ENCODE measurements at regions not wholly inside any gene's neighbourhood (a gene's known extent, or its start where the extent isn't known, plus 50 kb on each side); places are given as distances from the start of the nearest gene placed in this dataset.

- DNase-seq (ENCODE audit: low read depth) = no peak
Measured at GRCh38 chr10:78567680-78568455, 500.9 kb upstream of the ZMIZ1 start.

GRCh38 chr10:78568620-78569019, 500.1 kb upstream of the ZMIZ1 start:
- no peak for DNase-seq (ENCODE audit: low read depth)

- no peak for DNase-seq (ENCODE audit: low read depth)
Measured at GRCh38 chr10:78570633-78571235, 498.0 kb upstream of the ZMIZ1 start.

GRCh38 chr10:78571286-78571685, 497.5 kb upstream of the ZMIZ1 start:
- no peak for DNase-seq (ENCODE audit: low read depth)

- DNase-seq (ENCODE audit: low read depth) = no peak
Measured at GRCh38 chr10:78571891-78572290, 496.9 kb upstream of the ZMIZ1 start.

GRCh38 chr10:78572565-78572964, 496.2 kb upstream of the ZMIZ1 start:
- peak; percentile 14 for DNase-seq (ENCODE audit: low read depth)

GRCh38 chr10:78574547-78574946, 494.2 kb upstream of the ZMIZ1 start:
- no peak for DNase-seq (ENCODE audit: low read depth)

- DNase-seq (ENCODE audit: low read depth) = no peak
Measured at GRCh38 chr10:78575400-78575799, 493.4 kb upstream of the ZMIZ1 start.

GRCh38 chr10:78576276-78576675, 492.5 kb upstream of the ZMIZ1 start:
- no peak for DNase-seq (ENCODE audit: low read depth)

- no peak for DNase-seq (ENCODE audit: low read depth)
Measured at GRCh38 chr10:78577712-78578111, 491.1 kb upstream of the ZMIZ1 start.

GRCh38 chr10:78578929-78579328, 489.8 kb upstream of the ZMIZ1 start:
- DNase-seq (ENCODE audit: low read depth) = no peak

- no peak for DNase-seq (ENCODE audit: low read depth)
Measured at GRCh38 chr10:78579576-78579975, 489.2 kb upstream of the ZMIZ1 start.

- DNase-seq (ENCODE audit: low read depth) = no peak
Measured at GRCh38 chr10:78579995-78580394, 488.8 kb upstream of the ZMIZ1 start.

- no peak for DNase-seq (ENCODE audit: low read depth)
Measured at GRCh38 chr10:78581133-78581694, 487.6 kb upstream of the ZMIZ1 start.

- DNase-seq (ENCODE audit: low read depth) = no peak
Measured at GRCh38 chr10:78582540-78582939, 486.2 kb upstream of the ZMIZ1 start.

- DNase-seq (ENCODE audit: low read depth) = no peak
Measured at GRCh38 chr10:78584266-78584665, 484.5 kb upstream of the ZMIZ1 start.

GRCh38 chr10:78584681-78585080, 484.1 kb upstream of the ZMIZ1 start:
- no peak for DNase-seq (ENCODE audit: low read depth)

- DNase-seq (ENCODE audit: low read depth) = no peak
Measured at GRCh38 chr10:78585952-78586351, 482.8 kb upstream of the ZMIZ1 start.

GRCh38 chr10:78588194-78588811, 480.5 kb upstream of the ZMIZ1 start:
- DNase-seq (ENCODE audit: low read depth) = no peak

- DNase-seq (ENCODE audit: low read depth) = no peak
Measured at GRCh38 chr10:78589687-78590086, 479.1 kb upstream of the ZMIZ1 start.

- no peak for DNase-seq (ENCODE audit: low read depth)
Measured at GRCh38 chr10:78591066-78591465, 477.7 kb upstream of the ZMIZ1 start.

GRCh38 chr10:78594559-78595268, 474.1 kb upstream of the ZMIZ1 start:
- no peak for DNase-seq (ENCODE audit: low read depth)

GRCh38 chr10:78595269-78595619, 473.5 kb upstream of the ZMIZ1 start:
- no peak for DNase-seq (ENCODE audit: low read depth)

All from fibroblast of gingiva (primary cell).